Upper lobe of right lung (tissue), 1 donor: ENCODE measurements at regions not wholly inside any gene's neighbourhood (a gene's known extent, or its start where the extent isn't known, plus 50 kb on each side); places are given as distances from the start of the nearest gene placed in this dataset.
A peak's percentile ranks its signal among the peaks of the same experiment; 100 is the strongest.

ENCODE experiments used
- ATAC-seq: fragments of 200-7000 bp; cut with Tn5 transposase; one replicate; pipeline ENCODE4 v1.9.1; 2020; ENCODE audit warnings: mild to moderate bottlenecking, moderate library complexity
- DNase-seq: peaks from one replicate; pipeline ENCODE4 v3.0.0-alpha.2; 2020
- H3K27ac ChIP-seq: fragments of 200-600 bp; one replicate; pipeline ENCODE4 v1.8.0; 2022
- H3K27me3 ChIP-seq: fragments of 200-600 bp; one replicate; pipeline ENCODE4 v1.8.0; 2022; ENCODE audit warnings: mild to moderate bottlenecking
- H3K36me3 ChIP-seq: fragments of 200-600 bp; one replicate; pipeline ENCODE4 v1.8.0; 2022
- H3K4me1 ChIP-seq: fragments of 200-600 bp; one replicate; pipeline ENCODE4 v1.8.0; 2022
- H3K4me3 ChIP-seq: fragments of 200-600 bp; one replicate; pipeline ENCODE4 v1.8.0; 2022; ENCODE audit warnings: mild to moderate bottlenecking
- H3K9me3 ChIP-seq: fragments of 200-600 bp; one replicate; pipeline ENCODE4 v1.8.0; 2022
- intact Hi-C: fragments of 100-400 bp; cut with DNase I; formaldehyde crosslinking; loops from one replicate; pipeline ENCODE4 v1.11.0; 2022
- TF ChIP-seq, protein P1 (sequence below): fragments of 200-600 bp; IDR thresholded peaks from one replicate; pipeline ENCODE4 v1.8.0; 2022; ENCODE audit warnings: antibody characterized with exemption
- donor health status: DM: no; HTN: yes; CAD: no; lungs with severe emphysema.

DNA sequence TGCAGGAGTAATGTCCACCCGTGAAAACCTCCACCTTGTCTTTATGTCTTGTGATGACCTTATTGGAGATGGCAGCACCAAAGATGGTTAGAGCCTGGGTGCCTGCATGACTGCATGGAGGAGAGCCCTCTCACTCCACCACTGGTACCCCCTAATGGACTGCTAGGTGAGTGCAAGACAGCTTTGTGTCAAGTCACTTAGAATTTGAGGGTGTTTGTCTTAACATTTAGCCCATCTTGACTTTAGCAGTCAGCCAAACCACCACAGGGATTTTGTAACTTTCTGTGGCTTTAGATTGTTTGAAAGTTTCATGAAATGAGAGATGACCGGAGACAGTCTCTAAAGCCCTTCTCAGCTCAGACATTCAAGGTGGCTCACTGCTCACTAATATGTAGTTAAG lies 232.9 kb upstream of the NCAM1 start:
- intact Hi-C loops, result no loop called here
- ATAC-seq, result no peak

DNA sequence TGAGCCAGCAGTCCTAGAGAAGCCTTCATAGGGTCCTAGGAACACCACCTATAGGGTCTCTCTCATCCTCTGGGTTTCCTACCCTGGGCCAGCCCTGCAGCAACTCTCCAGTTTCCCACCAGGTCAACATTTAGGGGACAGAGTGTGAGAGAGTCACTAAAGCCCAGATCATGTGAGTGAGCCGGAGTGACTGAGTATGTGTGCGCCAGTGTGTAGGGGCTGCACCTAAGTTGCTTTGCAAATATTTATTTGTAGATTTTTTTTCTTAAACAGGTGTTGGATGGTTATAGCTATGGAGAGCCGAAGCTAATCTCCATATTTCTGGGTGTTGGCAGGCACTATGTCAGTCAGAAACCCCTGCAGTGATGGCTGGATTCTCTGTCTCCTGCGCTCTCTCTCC lies 232.5 kb upstream of the NCAM1 start:
- intact Hi-C loops, result no loop called here
- TF ChIP-seq, protein P1, sequence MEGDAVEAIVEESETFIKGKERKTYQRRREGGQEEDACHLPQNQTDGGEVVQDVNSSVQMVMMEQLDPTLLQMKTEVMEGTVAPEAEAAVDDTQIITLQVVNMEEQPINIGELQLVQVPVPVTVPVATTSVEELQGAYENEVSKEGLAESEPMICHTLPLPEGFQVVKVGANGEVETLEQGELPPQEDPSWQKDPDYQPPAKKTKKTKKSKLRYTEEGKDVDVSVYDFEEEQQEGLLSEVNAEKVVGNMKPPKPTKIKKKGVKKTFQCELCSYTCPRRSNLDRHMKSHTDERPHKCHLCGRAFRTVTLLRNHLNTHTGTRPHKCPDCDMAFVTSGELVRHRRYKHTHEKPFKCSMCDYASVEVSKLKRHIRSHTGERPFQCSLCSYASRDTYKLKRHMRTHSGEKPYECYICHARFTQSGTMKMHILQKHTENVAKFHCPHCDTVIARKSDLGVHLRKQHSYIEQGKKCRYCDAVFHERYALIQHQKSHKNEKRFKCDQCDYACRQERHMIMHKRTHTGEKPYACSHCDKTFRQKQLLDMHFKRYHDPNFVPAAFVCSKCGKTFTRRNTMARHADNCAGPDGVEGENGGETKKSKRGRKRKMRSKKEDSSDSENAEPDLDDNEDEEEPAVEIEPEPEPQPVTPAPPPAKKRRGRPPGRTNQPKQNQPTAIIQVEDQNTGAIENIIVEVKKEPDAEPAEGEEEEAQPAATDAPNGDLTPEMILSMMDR, result no peak
- H3K4me1 ChIP-seq, result no peaks in the 10 kb centered on the region
- H3K9me3 ChIP-seq, result no peaks in the 10 kb centered on the region
- no peaks in the 10 kb centered on the region for H3K27me3 ChIP-seq
- H3K36me3 ChIP-seq, result no peaks in the 10 kb centered on the region
- ATAC-seq (no peak), DNase-seq (no peak)
- no peak overlapping the region for H3K27ac ChIP-seq
- no peak overlapping the region for H3K4me3 ChIP-seq

More for the DNA sequence above, 232.9 kb upstream of the NCAM1 start:
- Histone ChIP-seq H3K9me3 (no peaks in the 10 kb centered on the region), H3K36me3 (no peaks in the 10 kb centered on the region), H3K27ac (no peak overlapping the region), H3K27me3 (no peaks in the 10 kb centered on the region), H3K4me3 (no peak overlapping the region), H3K4me1 (no peaks in the 10 kb centered on the region)
- no peak for DNase-seq
- TF ChIP-seq, protein P1, result no peak

DNA sequence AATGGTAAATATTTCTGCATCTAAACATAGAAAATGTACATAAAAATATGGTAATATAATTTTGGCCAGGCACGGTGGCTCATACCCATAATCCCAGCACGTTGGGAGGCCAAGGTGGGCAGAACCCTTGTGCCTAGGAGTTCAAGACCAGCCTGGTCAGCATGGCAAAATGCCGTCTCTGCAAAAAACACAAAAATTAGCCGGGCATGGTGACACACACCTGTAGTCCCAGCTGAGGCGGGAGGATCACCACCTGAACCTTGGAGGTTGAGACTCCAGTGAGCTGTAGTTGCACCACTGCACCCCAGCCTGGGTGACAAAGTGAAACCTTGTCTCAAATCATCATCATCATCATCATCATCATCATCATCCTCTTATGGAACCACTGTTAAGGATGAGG lies 230.6 kb upstream of the NCAM1 start:
- ATAC-seq, result no peak
- no peaks in the 10 kb centered on the region for H3K36me3 ChIP-seq

DNA sequence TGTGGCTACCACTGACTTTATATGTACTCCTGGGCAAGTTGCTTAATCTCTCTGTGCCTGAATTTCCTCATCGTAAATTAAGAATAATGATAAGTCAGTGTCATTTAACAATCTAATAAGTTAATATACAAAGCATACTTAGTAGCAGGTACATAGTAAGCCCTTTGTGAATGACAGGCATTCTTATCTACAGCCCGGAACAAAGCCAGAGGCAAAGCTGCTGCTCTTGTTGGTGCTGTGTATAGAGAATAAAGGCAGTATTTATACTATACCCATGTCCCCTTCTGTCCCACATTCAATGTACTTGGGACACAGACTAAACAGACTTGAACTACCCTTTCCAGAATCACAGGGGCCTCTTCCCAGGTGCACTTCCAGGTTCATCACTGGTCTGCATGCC lies 229.7 kb upstream of the NCAM1 start:
- intact Hi-C loops, result no loop called here
- Histone ChIP-seq H3K27ac (no peak overlapping the region), H3K9me3 (no peaks in the 10 kb centered on the region), H3K36me3 (no peaks in the 10 kb centered on the region), H3K27me3 (no peaks in the 10 kb centered on the region), H3K4me3 (no peak overlapping the region), H3K4me1 (no peaks in the 10 kb centered on the region)
- no peak for ATAC-seq
- TF ChIP-seq, protein P1, result no peak
- no peak for DNase-seq

More for the DNA sequence above, 230.6 kb upstream of the NCAM1 start:
- TF ChIP-seq, protein P1, result no peak
- intact Hi-C loops, result no loop called here
- H3K4me1 ChIP-seq, result no peaks in the 10 kb centered on the region
- H3K9me3 ChIP-seq, result no peaks in the 10 kb centered on the region
- H3K27ac ChIP-seq, result no peak overlapping the region
- H3K27me3 ChIP-seq, result no peaks in the 10 kb centered on the region
- no peak overlapping the region for H3K4me3 ChIP-seq
- DNase-seq, result no peak

DNA sequence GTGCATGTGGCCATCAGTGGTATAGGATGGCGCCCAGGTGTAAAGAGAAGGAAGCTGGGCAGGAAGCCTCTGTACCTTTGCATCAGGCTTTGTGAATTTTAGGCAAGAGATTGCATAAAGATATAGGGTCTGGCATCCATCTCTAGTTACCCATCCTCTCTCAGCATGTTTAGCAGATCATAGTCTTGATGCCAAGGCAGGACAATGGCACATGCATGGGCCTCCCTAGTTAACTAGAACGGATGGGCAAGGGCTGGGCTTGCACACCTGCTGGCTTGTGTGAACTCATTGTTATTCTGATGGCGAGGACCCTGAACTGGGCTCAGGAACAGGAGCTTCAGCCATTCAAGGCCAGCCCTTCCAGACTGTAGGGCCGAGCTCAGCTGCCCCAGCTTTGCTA lies 229.2 kb upstream of the NCAM1 start:
- intact Hi-C loops, result no loop called here
- Histone ChIP-seq H3K27me3 (no peaks in the 10 kb centered on the region), H3K4me1 (no peaks in the 10 kb centered on the region), H3K27ac (no peak overlapping the region), H3K4me3 (no peak overlapping the region), H3K36me3 (no peaks in the 10 kb centered on the region), H3K9me3 (no peaks in the 10 kb centered on the region)
- no peak for DNase-seq
- no peak for ATAC-seq
- TF ChIP-seq, protein P1, result no peak

DNA sequence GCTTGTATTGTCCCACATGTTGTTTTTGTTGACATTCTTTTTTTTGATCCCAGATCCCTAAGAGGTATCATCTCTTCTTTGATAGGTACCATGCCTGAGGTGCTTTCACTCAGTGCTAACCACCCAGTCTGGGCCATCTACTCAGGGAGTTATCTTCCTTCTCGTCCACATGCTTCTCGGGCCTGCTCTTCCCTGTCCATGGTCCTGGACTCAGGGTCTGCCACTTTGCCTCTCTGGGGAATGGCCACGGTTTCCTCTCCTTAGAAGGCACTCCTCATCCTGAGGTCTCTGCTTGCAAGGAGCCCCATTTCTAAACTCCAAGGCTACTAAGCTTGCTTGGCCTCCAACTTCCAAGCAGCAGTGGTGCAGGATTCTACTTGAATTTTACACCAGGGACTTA lies 227.0 kb upstream of the NCAM1 start:
- Histone ChIP-seq H3K4me3 (no peak overlapping the region), H3K27me3 (no peaks in the 10 kb centered on the region), H3K36me3 (no peaks in the 10 kb centered on the region), H3K27ac (no peak overlapping the region), H3K9me3 (no peaks in the 10 kb centered on the region), H3K4me1 (no peaks in the 10 kb centered on the region)
- ATAC-seq (peak; percentile 48), DNase-seq (no peak)
- TF ChIP-seq, protein P1, result no peak
- intact Hi-C loops, result no loop called here
